ENCODE measurements at regions not wholly inside any gene's neighbourhood (a gene's known extent, or its start where the extent isn't known, plus 50 kb on each side); places are given as distances from the start of the nearest gene placed in this dataset.

- intact Hi-C loops (cut with DNase I; ENCODE audit: low total_unique reads) (no loop called here), in situ Hi-C loops (cut with MboI; ENCODE audit: low sequenced_read_pairs in 4 of 4) (no loop called here)
- no peak for TF ChIP-seq CTCF (IDR thresholded peaks at IDR 0.05 in 4 of 5, conservative IDR thresholded peaks at IDR 0.05 in 1 of 5)
- TF ChIP-seq POLR2A (IDR thresholded peaks at IDR 0.05) = no peak
- Histone ChIP-seq H3K9me3 (no peaks in the 10 kb centered on the region), H3K4me1 (no peaks in the 10 kb centered on the region), H3K27ac (no peak overlapping the region), H3K4me3 (no peak overlapping the region), H3K27me3 (no peaks in the 10 kb centered on the region), H3K36me3 (no peaks in the 10 kb centered on the region)
- DNase-seq (no peak), ATAC-seq (no peak)
Measured at GRCh38 chr12:9258676-9259075, 50.5 kb upstream of the PZP start.

Measured in gastrocnemius medialis (tissue), 4 donors.